ENCODE measurements at regions not wholly inside any gene's neighbourhood (a gene's known extent, or its start where the extent isn't known, plus 50 kb on each side); places are given as distances from the start of the nearest gene placed in this dataset.
A peak's percentile ranks its signal among the peaks of the same experiment; 100 is the strongest.

- CTCF ChIA-PET, result interaction anchor here (0.6 kb wide), 1 partner anchor 302 kb away, joined by 3 read pairs; no protein-coding TSS in a partner anchor
- H3K4me1 ChIP-seq (ENCODE audit: control insufficient read depth, insufficient read depth, low read length), result no peaks in the 10 kb centered on the region
Measured at GRCh38 chr12:84128117-84128991, 784.2 kb downstream of the SLC6A15 start.

GRCh38 chr12:84124211-84124610 lies 788.4 kb downstream of the SLC6A15 start:
- Histone ChIP-seq H3K9me3 (ENCODE audit: control insufficient read depth, insufficient read depth, low read depth, low read length) (no peaks in the 10 kb centered on the region), H3K4me1 (ENCODE audit: control insufficient read depth, insufficient read depth, low read length) (no peaks in the 10 kb centered on the region), H3K4me3 (ENCODE audit: low read depth, low read length) (no peak overlapping the region), H3K36me3 (ENCODE audit: control insufficient read depth in 2 of 2, insufficient read depth in 1 of 2, low read length in 2 of 2) (no peaks in the 10 kb centered on the region), H3K27ac (ENCODE audit: extremely low read depth, low read depth, low read length) (no peak overlapping the region)
- POLR2A ChIA-PET, result no interaction called here
- TF ChIP-seq ZNF362 (tag by site-specific recombination; IDR thresholded peaks at IDR 0.05) (no peak), KLF1 (tag by site-specific recombination; IDR thresholded peaks at IDR 0.05) (no peak), RBAK (tag by site-specific recombination; IDR thresholded peaks at IDR 0.05) (no peak), ZNF707 (tag by site-specific recombination; IDR thresholded peaks at IDR 0.05) (no peak), ZNF121 (tag by site-specific recombination; IDR thresholded peaks at IDR 0.05) (no peak), BCL11B (tag by site-specific recombination; IDR thresholded peaks at IDR 0.05; ENCODE audit: low read depth) (no peak), ZNF560 (tag by site-specific recombination; IDR thresholded peaks at IDR 0.05; ENCODE audit: borderline replicate concordance) (no peak), ZNF623 (tag by site-specific recombination; IDR thresholded peaks at IDR 0.05) (no peak), TCF7L2 (IDR thresholded peaks at IDR 0.05; ENCODE audit: borderline replicate concordance, low read depth, low read length) (no peak), ZNF174 (tag by site-specific recombination; IDR thresholded peaks at IDR 0.05) (no peak)
- CTCF ChIA-PET, result no interaction called here

More at GRCh38 chr12:84128117-84128991, 784.2 kb downstream of the SLC6A15 start:
- Histone ChIP-seq H3K4me3 (ENCODE audit: low read depth, low read length) (no peak overlapping the region), H3K9me3 (ENCODE audit: control insufficient read depth, insufficient read depth, low read depth, low read length) (no peaks in the 10 kb centered on the region), H3K36me3 (ENCODE audit: control insufficient read depth in 2 of 2, insufficient read depth in 1 of 2, low read length in 2 of 2) (no peaks in the 10 kb centered on the region), H3K27ac (ENCODE audit: extremely low read depth, low read depth, low read length) (no peak overlapping the region)
- POLR2A ChIA-PET, result no interaction called here
- TF ChIP-seq CTCF (tag by site-specific recombination; IDR thresholded peaks at IDR 0.05) (no peak), GLIS2 (tag by site-specific recombination; IDR thresholded peaks at IDR 0.05) (peak; percentile 43; the same call in 1 of the 2 replicates), ZBTB20 (tag by site-specific recombination; IDR thresholded peaks at IDR 0.05) (peak; percentile 36; the same call in 1 of the 2 replicates), SP2 (tag by site-specific recombination; IDR thresholded peaks at IDR 0.05) (peak; percentile 40), ZIC2 (tag by site-specific recombination; IDR thresholded peaks at IDR 0.05) (peak; percentile 69), ZNF626 (tag by site-specific recombination; IDR thresholded peaks at IDR 0.05) (no peak)

GRCh38 chr12:84117190-84117589 lies 795.4 kb downstream of the SLC6A15 start:
- H3K27ac ChIP-seq (ENCODE audit: extremely low read depth, low read depth, low read length), result no peak overlapping the region
- CTCF ChIA-PET, result no interaction called here
- no peaks in the 10 kb centered on the region for H3K4me1 ChIP-seq (ENCODE audit: control insufficient read depth, insufficient read depth, low read length)
- no peaks in the 10 kb centered on the region for H3K36me3 ChIP-seq (ENCODE audit: control insufficient read depth in 2 of 2, insufficient read depth in 1 of 2, low read length in 2 of 2)
- H3K4me3 ChIP-seq (ENCODE audit: low read depth, low read length), result no peak overlapping the region
- POLR2A ChIA-PET, result no interaction called here
- no peaks in the 10 kb centered on the region for H3K9me3 ChIP-seq (ENCODE audit: control insufficient read depth, insufficient read depth, low read depth, low read length)
- TF ChIP-seq ZNF449 (tag by site-specific recombination; IDR thresholded peaks at IDR 0.05) (no peak), ZNF362 (tag by site-specific recombination; IDR thresholded peaks at IDR 0.05) (no peak), KLF16 (tag by site-specific recombination; IDR thresholded peaks at IDR 0.05) (no peak), ZNF510 (tag by site-specific recombination; IDR thresholded peaks at IDR 0.05; ENCODE audit: insufficient replicate concordance) (no peak), ZBTB48 (tag by site-specific recombination; IDR thresholded peaks at IDR 0.05) (no peak), HOXA7 (CRISPR knock-in tag; IDR thresholded peaks at IDR 0.05; ENCODE audit: borderline replicate concordance) (no peak), ZNF560 (tag by site-specific recombination; IDR thresholded peaks at IDR 0.05; ENCODE audit: borderline replicate concordance) (no peak), ZSCAN16 (tag by site-specific recombination; IDR thresholded peaks at IDR 0.05) (no peak), ZNF10 (tag by site-specific recombination; IDR thresholded peaks at IDR 0.05) (no peak), BCL11B (tag by site-specific recombination; IDR thresholded peaks at IDR 0.05; ENCODE audit: low read depth) (no peak), TCF7L2 (IDR thresholded peaks at IDR 0.05; ENCODE audit: borderline replicate concordance, low read depth, low read length) (no peak), ZSCAN5A (tag by site-specific recombination; IDR thresholded peaks at IDR 0.05) (no peak)
